IMR-90 (cell line): ENCODE measurements at regions not wholly inside any gene's neighbourhood (a gene's known extent, or its start where the extent isn't known, plus 50 kb on each side); places are given as distances from the start of the nearest gene placed in this dataset.

Source experiments
- ATAC-seq: fragments of 200-7000 bp; cut with Tn5 transposase; 2 replicates; pipeline ENCODE4 v1.9.1; 2020; ENCODE audit warnings: low read depth, mild to moderate bottlenecking, moderate library complexity
- BruUV-seq: library from RNA; stranded (reverse); fragments of 400-500 nt; replicated peaks from 2 replicates; lab custom pipeline; 2021; lab: Mats Ljungman, UMichigan
- CTCF ChIA-PET: fragments of 300-600 bp; formaldehyde crosslinking; extraction: SDS; loops from one replicate; lab custom pipeline; 2021; ENCODE audit warnings: antibody characterized with exemption; lab: Yijun Ruan, JAX
- POLR2A ChIA-PET: fragments of 300-600 bp; sonication (Branson Sonifier 250); formaldehyde crosslinking; loops from one replicate; lab custom pipeline; 2022; ENCODE audit warnings: antibody characterized with exemption; ENCODE audit not compliant: unreplicated experiment; lab: Charles Lee
- DNase-seq: peaks from one replicate; pipeline ENCODE4 v3.0.0; 2013
- H2AFZ ChIP-seq: replicated peaks from 2 replicates; pipeline ENCODE3; 2013; ENCODE audit warnings: low read length, mild to moderate bottlenecking; ENCODE audit not compliant: poor library complexity
- H2AK5ac ChIP-seq: 2 replicates; pipeline ENCODE4 v1.6.1; 2013; ENCODE audit warnings: low read depth, low read length, inconsistent platforms
- H2AK9ac ChIP-seq: replicated peaks from 2 replicates; pipeline ENCODE3; 2013; ENCODE audit warnings: mild to moderate bottlenecking, low read depth, low read length, moderate library complexity; ENCODE audit not compliant: poor library complexity
- H2BK120ac ChIP-seq: 2 replicates; pipeline ENCODE4 v1.6.1; 2013; ENCODE audit warnings: low read depth, low read length, inconsistent platforms
- H2BK15ac ChIP-seq: 3 replicates; pipeline ENCODE4 v1.6.1; 2013; ENCODE audit warnings: low read depth, low read length, inconsistent platforms
- H2BK20ac ChIP-seq: 2 replicates; pipeline ENCODE4 v1.6.1; 2013; ENCODE audit warnings: low read depth, mild to moderate bottlenecking, inconsistent platforms, low read length, moderate library complexity
- H2BK5ac ChIP-seq: 2 replicates; pipeline ENCODE4 v1.6.1; 2013; ENCODE audit warnings: mild to moderate bottlenecking, low read depth, low read length, inconsistent platforms; ENCODE audit not compliant: poor library complexity, severe bottlenecking
- H3K14ac ChIP-seq: replicated peaks from 2 replicates; pipeline ENCODE4 v1.6.1; 2013; ENCODE audit warnings: low read depth, low read length, inconsistent platforms
- H3K18ac ChIP-seq: 2 replicates; pipeline ENCODE4 v1.6.1; 2013; ENCODE audit warnings: low read depth, low read length, control low read depth
- H3K23ac ChIP-seq: 2 replicates; pipeline ENCODE4 v1.6.1; 2013; ENCODE audit warnings: low read depth, low read length, inconsistent platforms
- H3K27ac ChIP-seq: 2 replicates; pipeline ENCODE4 v1.5.1; 2013; ENCODE audit warnings: mild to moderate bottlenecking, control low read depth, low read length; ENCODE audit not compliant: insufficient read depth
- H3K27me3 ChIP-seq: 2 replicates; pipeline ENCODE4 v1.6.1; 2013; ENCODE audit warnings: low read length; ENCODE audit not compliant: control insufficient read depth, insufficient read depth
- H3K36me3 ChIP-seq: 2 replicates; pipeline ENCODE4 v1.6.1; 2013; ENCODE audit warnings: low read length, mixed read lengths; ENCODE audit not compliant: control insufficient read depth, insufficient read depth
- H3K4ac ChIP-seq: 2 replicates; pipeline ENCODE4 v1.6.1; 2013; ENCODE audit warnings: low read depth, low read length, inconsistent platforms
- H3K4me1 ChIP-seq: 2 replicates; pipeline ENCODE4 v1.6.1; 2013; ENCODE audit warnings: low read length, mixed read lengths; ENCODE audit not compliant: control insufficient read depth, insufficient read depth
- H3K4me2 ChIP-seq: 2 replicates; pipeline ENCODE4 v1.6.1; 2013; ENCODE audit warnings: low read depth, mild to moderate bottlenecking, control low read depth, low read length, moderate library complexity
- H3K4me3 ChIP-seq: 2 replicates; pipeline ENCODE4 v1.5.1; 2013; ENCODE audit warnings: low read depth, mild to moderate bottlenecking, control low read depth, low read length, moderate library complexity; ENCODE audit not compliant: insufficient read depth
- H3K56ac ChIP-seq: 2 replicates; pipeline ENCODE4 v1.6.1; 2013; ENCODE audit warnings: low read length, inconsistent platforms; ENCODE audit not compliant: insufficient read depth; ENCODE audit errors: extremely low read depth
- H3K79me1 ChIP-seq, 2 experiments: 2 replicates each; pipeline ENCODE4 v1.6.1; 2013; ENCODE audit warnings: low read length in 2 of 2, inconsistent platforms in 1 of 2, low read depth in 1 of 2
- H3K9ac ChIP-seq: 2 replicates; pipeline ENCODE4 v1.6.1; 2013; ENCODE audit warnings: low read depth, low read length, control low read depth
- H3K9me1 ChIP-seq: 2 replicates; pipeline ENCODE4 v1.6.1; 2013; ENCODE audit warnings: low read length, inconsistent platforms; ENCODE audit not compliant: insufficient read depth
- H3K9me3 ChIP-seq: 2 replicates; pipeline ENCODE4 v1.6.1; 2013; ENCODE audit warnings: low read length; ENCODE audit not compliant: control insufficient read depth, insufficient read depth
- H4K20me1 ChIP-seq: 2 replicates; pipeline ENCODE4 v1.6.1; 2013; ENCODE audit warnings: low read length, inconsistent platforms; ENCODE audit not compliant: insufficient read depth
- H4K5ac ChIP-seq: 2 replicates; pipeline ENCODE4 v1.6.1; 2013; ENCODE audit warnings: mild to moderate bottlenecking, low read depth, low read length, control low read depth
- H4K8ac ChIP-seq, 2 experiments: 2 replicates each; pipeline ENCODE4 v1.6.1; 2013; ENCODE audit warnings: low read depth in 2 of 2, low read length in 2 of 2, control low read depth in 1 of 2, inconsistent platforms in 1 of 2
- H4K91ac ChIP-seq: 2 replicates; pipeline ENCODE4 v1.6.1; 2013; ENCODE audit warnings: low read depth, low read length, inconsistent platforms; ENCODE audit not compliant: insufficient read depth
- ELK1 ChIP-seq: fragments of 150-350 bp; IDR thresholded peaks from 2 replicates; pipeline ENCODE4 v1.6.1; 2016; ENCODE audit warnings: low read depth, mild to moderate bottlenecking, low read length, moderate library complexity, borderline replicate concordance
- MAFK ChIP-seq: IDR thresholded peaks from 2 replicates; pipeline ENCODE4 v1.6.1; 2012; ENCODE audit warnings: low read depth, low read length, improper control_type of control experiment
- NFE2L2 ChIP-seq: fragments of 150-350 bp; IDR thresholded peaks from 2 replicates; pipeline ENCODE4 v1.6.1; 2016; ENCODE audit warnings: low read depth, mild to moderate bottlenecking, low read length
- POLR2A ChIP-seq: IDR thresholded peaks from 2 replicates; pipeline ENCODE4 v1.6.1; 2012; ENCODE audit warnings: mild to moderate bottlenecking, low read depth, low read length
- RAD21 ChIP-seq: IDR thresholded peaks from 2 replicates; pipeline ENCODE4 v1.6.1; 2012; ENCODE audit warnings: low read length, improper control_type of control experiment
- RCOR1 ChIP-seq: IDR thresholded peaks from 2 replicates; pipeline ENCODE4 v1.6.1; 2012; ENCODE audit warnings: mild to moderate bottlenecking, low read length, improper control_type of control experiment; ENCODE audit not compliant: insufficient replicate concordance
- SMC3 ChIP-seq: fragments of 150-350 bp; IDR thresholded peaks from 2 replicates; pipeline ENCODE4 v1.6.1; 2016; ENCODE audit warnings: low read depth, mild to moderate bottlenecking, antibody characterized with exemption, low read length, moderate library complexity
- WGBS, 2 experiments: methylation state at CpG; one replicate each; pipeline versions ENCODE4 v1.1.5 to v1.1.7; 2013; ENCODE audit warnings: missing lambda C conversion rate in 2 of 2; ENCODE audit not compliant: insufficient read length in 1 of 2; ENCODE audit errors: extremely low coverage in 2 of 2; 5-methylcytosine and 5-hydroxymethylcytosine counted together
- dilution Hi-C: fragments of 300-500 bp; cut with HindIII; formaldehyde crosslinking; loops from one replicate; pipeline ENCODE4 v1.14.3; 2018; ENCODE audit warnings: low sequenced_read_pairs; ENCODE audit not compliant: unreplicated experiment
- in situ Hi-C: fragments of 300-500 bp; cut with MboI; formaldehyde crosslinking; loops from 3 replicates; pipeline ENCODE4 v1.14.3; 2019; ENCODE audit warnings: low sequenced_read_pairs, inconsistent platforms, mixed read lengths
- intact Hi-C: fragments of 100-400 bp; cut with micrococcal nuclease; formaldehyde crosslinking; loops from 2 replicates; pipeline ENCODE4 v1.10.0; 2022

GRCh38 chr9:7979611-7980010, 180.0 kb upstream of the DMAC1 start:
- Histone ChIP-seq H3K9me1 (no peaks in the 10 kb centered on the region), H3K4me1 (no peaks in the 10 kb centered on the region), H3K23ac (no peak overlapping the region), H2BK5ac (no peak overlapping the region), H3K9ac (no peak overlapping the region), H4K8ac (no peak overlapping the region), H3K14ac (no peak overlapping the region), H4K5ac (no peak overlapping the region), H2AK9ac (no peak overlapping the region), H3K27ac (no peak overlapping the region), H4K20me1 (no peaks in the 10 kb centered on the region), H3K4me3 (no peak overlapping the region), H3K27me3 (no peaks in the 10 kb centered on the region), H3K4me2 (no peak overlapping the region), H4K91ac (no peak overlapping the region), H2BK15ac (no peak overlapping the region), H3K56ac (no peak overlapping the region), H2BK120ac (no peak overlapping the region), H3K9me3 (peaks cover 11% of the 10 kb centered on the region), H2AK5ac (no peak overlapping the region), H2AFZ (no peak overlapping the region), H3K4ac (no peak overlapping the region), H3K18ac (no peak overlapping the region), H3K79me1 (no peaks in the 10 kb centered on the region), H3K36me3 (no peaks in the 10 kb centered on the region), H2BK20ac (no peak overlapping the region)
- POLR2A ChIA-PET, result no interaction called here
- dilution Hi-C loops, result no loop called here
- no peak for TF ChIP-seq POLR2A
- no peak for TF ChIP-seq NFE2L2
- no peak for TF ChIP-seq MAFK
- no peak for TF ChIP-seq RCOR1
- no peak for TF ChIP-seq SMC3
- no peak for TF ChIP-seq ELK1
- TF ChIP-seq RAD21, result no peak
- no CpG with 5 or more reads among the region's 5 CpGs for WGBS, 2 experiments
- CTCF ChIA-PET, result no interaction called here
- ATAC-seq (no peak), DNase-seq (no peak)
- intact Hi-C loops, result no loop called here
- no TSS peak for BruUV-seq
- in situ Hi-C loops, result no loop called here
